ENCODE measurements at regions not wholly inside any gene's neighbourhood (a gene's known extent, or its start where the extent isn't known, plus 50 kb on each side); places are given as distances from the start of the nearest gene placed in this dataset.

GRCh38 chr17:79315358-79316105, 240.9 kb downstream of the ENGASE start:
- no peaks in the 10 kb centered on the region for H3K36me3 ChIP-seq
- H3K27ac ChIP-seq = no peak overlapping the region
- no peak for ATAC-seq
- no peak overlapping the region for H3K4me3 ChIP-seq
- no peaks in the 10 kb centered on the region for H3K4me1 ChIP-seq
- H3K9me3 ChIP-seq = no peaks in the 10 kb centered on the region
- peaks cover 81% of the 10 kb centered on the region for H3K27me3 ChIP-seq
- WGBS, 2 donors (ENCODE audit: low coverage in 1 of 2) = 24 to 32% methylated on average over 10 to 23 of the region's 30 CpGs
- TF ChIP-seq CTCF (IDR thresholded peaks at IDR 0.05) (no peak), POLR2A (IDR thresholded peaks at IDR 0.05) (no peak), EP300 (IDR thresholded peaks at IDR 0.05) (no peak), POLR2AphosphoS5 (IDR thresholded peaks at IDR 0.05) (no peak)

GRCh38 chr17:79314617-79315357, 240.2 kb downstream of the ENGASE start:
- 52 to 73% methylated on average over 11 to 13 of the region's 13 CpGs for WGBS, 2 donors (ENCODE audit: low coverage in 1 of 2)
- no peaks in the 10 kb centered on the region for H3K4me1 ChIP-seq
- H3K4me3 ChIP-seq = no peak overlapping the region
- no peak for ATAC-seq
- no peaks in the 10 kb centered on the region for H3K36me3 ChIP-seq
- TF ChIP-seq POLR2AphosphoS5 (IDR thresholded peaks at IDR 0.05) = no peak
- TF ChIP-seq POLR2A (IDR thresholded peaks at IDR 0.05) = no peak
- no peak for TF ChIP-seq CTCF (IDR thresholded peaks at IDR 0.05)
- TF ChIP-seq EP300 (IDR thresholded peaks at IDR 0.05) = no peak
- peaks cover 82% of the 10 kb centered on the region for H3K27me3 ChIP-seq
- no peaks in the 10 kb centered on the region for H3K9me3 ChIP-seq
- H3K27ac ChIP-seq = no peak overlapping the region

- 92 to 100% methylated on average over 2 of the region's 4 CpGs for WGBS, 2 donors (ENCODE audit: low coverage in 1 of 2)
- H3K27ac ChIP-seq = no peak overlapping the region
- H3K4me1 ChIP-seq = peaks cover 0 to 12% (median 6%) of the 10 kb centered on the region in 3 donors
- H3K9me3 ChIP-seq = no peaks in the 10 kb centered on the region
- peaks cover 94% of the 10 kb centered on the region for H3K27me3 ChIP-seq
- H3K4me3 ChIP-seq = no peak overlapping the region
- no peaks in the 10 kb centered on the region for H3K36me3 ChIP-seq
- no peak for TF ChIP-seq POLR2AphosphoS5 (IDR thresholded peaks at IDR 0.05)
- TF ChIP-seq CTCF (IDR thresholded peaks at IDR 0.05) = no peak
- no peak for TF ChIP-seq POLR2A (IDR thresholded peaks at IDR 0.05)
- TF ChIP-seq EP300 (IDR thresholded peaks at IDR 0.05) = no peak
- no peak for ATAC-seq
Observed at GRCh38 chr17:79311373-79311772, 236.7 kb downstream of the ENGASE start.

GRCh38 chr17:79306424-79307318, 232.0 kb downstream of the ENGASE start:
- ATAC-seq = no peak
- Histone ChIP-seq H3K4me3 (no peak overlapping the region), H3K27me3 (peaks cover 89% of the 10 kb centered on the region), H3K36me3 (no peaks in the 10 kb centered on the region), H3K4me1 (peaks cover 0 to 23% (median 6%) of the 10 kb centered on the region in 3 donors), H3K9me3 (no peaks in the 10 kb centered on the region), H3K27ac (no peak overlapping the region)
- WGBS, 2 donors (ENCODE audit: low coverage in 1 of 2) = 45 to 57% methylated on average over 3 to 12 of the region's 26 CpGs
- TF ChIP-seq CTCF (IDR thresholded peaks at IDR 0.05) = no peak
- TF ChIP-seq POLR2AphosphoS5 (IDR thresholded peaks at IDR 0.05) = peak; percentile 7
